Choroid plexus epithelial cell (primary cell): ENCODE measurements at regions not wholly inside any gene's neighbourhood (a gene's known extent, or its start where the extent isn't known, plus 50 kb on each side); places are given as distances from the start of the nearest gene placed in this dataset.

Experiments used
- DNase-seq: peaks from one replicate; pipeline ENCODE4 v3.0.0-alpha.2; 2010; ENCODE audit warnings: low read depth
- H3K4me3 ChIP-seq: 2 replicates; pipeline ENCODE4 v1.5.1; 2011; ENCODE audit warnings: low read depth, mild to moderate bottlenecking, control low read depth, low read length, moderate library complexity
- TF ChIP-seq, protein P1 (sequence below): conservative IDR thresholded peaks from 2 replicates; pipeline ENCODE4 v1.5.1; 2011; ENCODE audit warnings: low read depth, mild to moderate bottlenecking, control low read depth, inconsistent platforms, low read length, moderate library complexity

- TF ChIP-seq, protein P1, sequence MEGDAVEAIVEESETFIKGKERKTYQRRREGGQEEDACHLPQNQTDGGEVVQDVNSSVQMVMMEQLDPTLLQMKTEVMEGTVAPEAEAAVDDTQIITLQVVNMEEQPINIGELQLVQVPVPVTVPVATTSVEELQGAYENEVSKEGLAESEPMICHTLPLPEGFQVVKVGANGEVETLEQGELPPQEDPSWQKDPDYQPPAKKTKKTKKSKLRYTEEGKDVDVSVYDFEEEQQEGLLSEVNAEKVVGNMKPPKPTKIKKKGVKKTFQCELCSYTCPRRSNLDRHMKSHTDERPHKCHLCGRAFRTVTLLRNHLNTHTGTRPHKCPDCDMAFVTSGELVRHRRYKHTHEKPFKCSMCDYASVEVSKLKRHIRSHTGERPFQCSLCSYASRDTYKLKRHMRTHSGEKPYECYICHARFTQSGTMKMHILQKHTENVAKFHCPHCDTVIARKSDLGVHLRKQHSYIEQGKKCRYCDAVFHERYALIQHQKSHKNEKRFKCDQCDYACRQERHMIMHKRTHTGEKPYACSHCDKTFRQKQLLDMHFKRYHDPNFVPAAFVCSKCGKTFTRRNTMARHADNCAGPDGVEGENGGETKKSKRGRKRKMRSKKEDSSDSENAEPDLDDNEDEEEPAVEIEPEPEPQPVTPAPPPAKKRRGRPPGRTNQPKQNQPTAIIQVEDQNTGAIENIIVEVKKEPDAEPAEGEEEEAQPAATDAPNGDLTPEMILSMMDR, result no peak
- no peak for DNase-seq
- no peak overlapping the region for H3K4me3 ChIP-seq
These were observed 1504.6 kb downstream of the EFNB2 start for GRCh38 chr13:105030851-105031250.

- DNase-seq, result no peak
- TF ChIP-seq, protein P1, result no peak
These were observed 1516.4 kb downstream of the EFNB2 start for GRCh38 chr13:105019073-105019472.

GRCh38 chr13:105016266-105016665 lies 1519.2 kb downstream of the EFNB2 start:
- TF ChIP-seq, protein P1, result no peak
- no peak for DNase-seq
- H3K4me3 ChIP-seq, result no peak overlapping the region

More at GRCh38 chr13:105019073-105019472, 1516.4 kb downstream of the EFNB2 start:
- no peak overlapping the region for H3K4me3 ChIP-seq

DNA sequence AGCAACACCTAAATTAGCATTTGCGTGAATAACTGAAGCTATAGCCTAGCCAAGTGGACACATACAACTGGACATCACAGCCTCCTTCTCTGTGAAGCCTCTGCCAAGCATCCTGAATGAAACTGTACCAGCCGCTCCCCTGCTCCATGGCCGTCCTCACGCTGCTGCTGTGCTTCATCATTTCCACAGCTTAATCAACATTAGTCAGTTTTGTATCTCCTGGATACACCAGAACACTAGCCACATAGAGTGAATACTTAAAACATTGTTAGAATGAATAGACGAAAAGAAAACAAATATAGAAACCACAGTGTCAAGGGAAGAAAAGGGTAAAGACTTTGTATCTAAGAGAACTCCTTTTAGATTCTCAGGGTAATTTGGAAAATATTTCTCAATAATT lies 1526.9 kb downstream of the EFNB2 start:
- no peak overlapping the region for H3K4me3 ChIP-seq
- TF ChIP-seq, protein P1, result no peak

DNA sequence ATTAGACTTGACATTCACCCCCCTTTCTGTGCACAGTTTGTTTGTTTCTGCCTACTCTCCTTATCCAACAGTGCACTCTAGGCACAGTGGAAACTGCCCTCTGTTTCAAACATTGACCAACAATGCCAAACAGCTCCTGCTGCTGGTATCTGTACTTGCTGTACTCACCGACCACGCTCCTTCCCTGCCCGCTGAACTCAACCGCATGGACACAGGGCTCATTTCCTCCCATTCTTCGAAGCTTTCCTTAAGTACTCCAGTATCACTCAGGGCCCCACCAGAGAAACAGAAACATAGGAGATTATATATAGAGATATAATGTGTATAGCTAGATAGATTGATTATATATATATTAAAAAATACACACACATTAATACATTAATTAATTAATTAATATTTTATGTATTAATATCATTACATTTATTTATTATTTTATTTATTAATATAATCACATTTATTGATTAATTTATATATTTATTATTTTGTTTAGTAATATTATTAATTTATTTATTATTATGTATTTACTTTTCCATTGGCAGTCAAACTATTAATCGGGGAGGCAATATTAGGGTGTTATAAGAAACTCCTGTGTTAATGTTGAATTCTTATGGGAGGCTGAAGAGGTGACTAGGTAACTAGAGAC lies 1528.2 kb downstream of the EFNB2 start:
- TF ChIP-seq, protein P1, result no peak
- DNase-seq, result no peak
- no peak overlapping the region for H3K4me3 ChIP-seq

More for the DNA sequence above, 1526.9 kb downstream of the EFNB2 start:
- peak; percentile 56 for DNase-seq

DNA sequence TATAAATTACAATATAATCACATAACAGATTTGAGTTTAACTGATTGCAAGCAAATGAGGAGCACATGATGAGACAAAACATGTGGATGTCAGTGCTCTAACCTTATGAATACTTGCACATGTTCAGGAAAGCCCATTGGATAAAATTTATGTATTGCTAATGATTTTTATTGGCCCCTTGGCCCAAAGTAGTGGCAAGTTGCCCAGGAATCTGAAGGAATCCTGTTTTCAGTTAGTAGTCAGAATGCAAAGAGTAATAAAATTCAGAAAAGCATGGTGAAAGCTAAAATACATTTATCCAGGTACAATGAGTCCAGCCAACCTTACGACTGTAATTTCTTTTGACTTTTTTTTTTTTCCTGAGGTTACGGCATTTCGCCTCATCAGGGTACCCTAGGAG lies 1539.4 kb downstream of the EFNB2 start:
- TF ChIP-seq, protein P1, result no peak
- DNase-seq, result peak; percentile 16
- H3K4me3 ChIP-seq, result no peak overlapping the region

DNA sequence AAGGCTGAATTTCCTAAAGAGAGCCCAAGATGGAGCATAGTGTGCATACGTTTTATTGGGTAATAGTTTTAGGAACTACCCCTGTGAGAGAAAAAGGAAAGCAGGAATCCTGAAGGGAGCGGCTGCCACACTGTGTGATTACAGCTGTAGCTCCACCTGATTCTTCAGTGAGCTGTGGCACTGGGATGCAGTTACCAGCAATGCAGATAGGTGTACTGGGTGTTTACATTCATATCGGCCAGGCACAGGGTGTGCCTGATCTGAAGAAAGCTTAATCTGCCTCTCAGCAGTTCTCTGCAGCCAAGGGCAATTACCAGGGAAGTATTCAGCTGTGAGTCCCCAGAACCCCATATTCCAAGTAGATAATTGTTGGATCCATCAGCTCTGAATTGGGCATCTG lies 1541.8 kb downstream of the EFNB2 start:
- no peak for DNase-seq
- TF ChIP-seq, protein P1, result no peak
- H3K4me3 ChIP-seq, result no peak overlapping the region
